WI38 (cell line): ENCODE measurements at regions not wholly inside any gene's neighbourhood (a gene's known extent, or its start where the extent isn't known, plus 50 kb on each side); places are given as distances from the start of the nearest gene placed in this dataset.

Experiments
- H3K4me3 ChIP-seq: 2 replicates; pipeline ENCODE4 v1.5.1; 2011; ENCODE audit warnings: low read depth, mild to moderate bottlenecking, control low read depth, low read length
- TF ChIP-seq, protein P1 (sequence below): IDR thresholded peaks from 2 replicates; pipeline ENCODE4 v1.5.1; 2012; ENCODE audit warnings: low read depth, mild to moderate bottlenecking, control low read depth, low read length

DNA sequence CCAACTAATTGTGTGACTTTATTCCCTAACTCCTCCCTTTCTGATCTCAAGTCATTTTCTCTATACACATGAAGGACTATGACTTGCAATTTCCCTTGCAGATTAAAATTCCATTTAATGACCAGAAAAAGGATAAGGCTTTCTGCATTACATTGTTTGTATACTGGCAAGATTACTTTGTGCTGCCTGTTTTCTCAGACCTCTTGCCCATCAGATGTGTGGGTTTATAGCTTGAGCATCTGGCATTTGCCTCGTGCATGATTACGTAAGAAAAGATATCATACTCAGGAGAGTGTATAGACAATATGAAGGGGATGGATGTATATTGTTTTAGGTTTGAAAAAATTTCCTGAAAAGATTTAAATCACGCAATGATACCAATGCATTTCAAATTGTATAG lies 593.8 kb upstream of the SLIT2 start:
- TF ChIP-seq, protein P1, sequence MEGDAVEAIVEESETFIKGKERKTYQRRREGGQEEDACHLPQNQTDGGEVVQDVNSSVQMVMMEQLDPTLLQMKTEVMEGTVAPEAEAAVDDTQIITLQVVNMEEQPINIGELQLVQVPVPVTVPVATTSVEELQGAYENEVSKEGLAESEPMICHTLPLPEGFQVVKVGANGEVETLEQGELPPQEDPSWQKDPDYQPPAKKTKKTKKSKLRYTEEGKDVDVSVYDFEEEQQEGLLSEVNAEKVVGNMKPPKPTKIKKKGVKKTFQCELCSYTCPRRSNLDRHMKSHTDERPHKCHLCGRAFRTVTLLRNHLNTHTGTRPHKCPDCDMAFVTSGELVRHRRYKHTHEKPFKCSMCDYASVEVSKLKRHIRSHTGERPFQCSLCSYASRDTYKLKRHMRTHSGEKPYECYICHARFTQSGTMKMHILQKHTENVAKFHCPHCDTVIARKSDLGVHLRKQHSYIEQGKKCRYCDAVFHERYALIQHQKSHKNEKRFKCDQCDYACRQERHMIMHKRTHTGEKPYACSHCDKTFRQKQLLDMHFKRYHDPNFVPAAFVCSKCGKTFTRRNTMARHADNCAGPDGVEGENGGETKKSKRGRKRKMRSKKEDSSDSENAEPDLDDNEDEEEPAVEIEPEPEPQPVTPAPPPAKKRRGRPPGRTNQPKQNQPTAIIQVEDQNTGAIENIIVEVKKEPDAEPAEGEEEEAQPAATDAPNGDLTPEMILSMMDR = no peak

DNA sequence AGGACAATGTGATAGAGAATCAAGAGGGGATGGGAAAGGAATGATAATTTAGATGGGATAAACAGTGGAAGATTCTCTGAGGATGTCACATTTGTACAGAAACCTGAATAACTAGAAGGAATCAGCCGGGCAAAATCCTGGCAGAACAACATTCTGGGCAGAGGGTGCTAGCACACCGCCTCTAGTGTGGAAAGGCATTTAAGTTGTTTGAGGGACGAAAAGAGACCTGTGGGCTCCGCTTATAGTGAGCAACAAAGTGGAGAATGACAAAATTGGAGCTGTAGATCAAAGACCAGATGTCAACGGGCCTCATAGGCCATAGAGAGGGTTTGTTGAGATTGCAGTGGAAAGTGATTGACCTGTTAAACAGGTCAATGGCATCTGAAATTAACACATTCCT lies 596.0 kb upstream of the SLIT2 start:
- no peak overlapping the region for H3K4me3 ChIP-seq
- TF ChIP-seq, protein P1 = no peak

More for the DNA sequence above, 593.8 kb upstream of the SLIT2 start:
- no peak overlapping the region for H3K4me3 ChIP-seq

DNA sequence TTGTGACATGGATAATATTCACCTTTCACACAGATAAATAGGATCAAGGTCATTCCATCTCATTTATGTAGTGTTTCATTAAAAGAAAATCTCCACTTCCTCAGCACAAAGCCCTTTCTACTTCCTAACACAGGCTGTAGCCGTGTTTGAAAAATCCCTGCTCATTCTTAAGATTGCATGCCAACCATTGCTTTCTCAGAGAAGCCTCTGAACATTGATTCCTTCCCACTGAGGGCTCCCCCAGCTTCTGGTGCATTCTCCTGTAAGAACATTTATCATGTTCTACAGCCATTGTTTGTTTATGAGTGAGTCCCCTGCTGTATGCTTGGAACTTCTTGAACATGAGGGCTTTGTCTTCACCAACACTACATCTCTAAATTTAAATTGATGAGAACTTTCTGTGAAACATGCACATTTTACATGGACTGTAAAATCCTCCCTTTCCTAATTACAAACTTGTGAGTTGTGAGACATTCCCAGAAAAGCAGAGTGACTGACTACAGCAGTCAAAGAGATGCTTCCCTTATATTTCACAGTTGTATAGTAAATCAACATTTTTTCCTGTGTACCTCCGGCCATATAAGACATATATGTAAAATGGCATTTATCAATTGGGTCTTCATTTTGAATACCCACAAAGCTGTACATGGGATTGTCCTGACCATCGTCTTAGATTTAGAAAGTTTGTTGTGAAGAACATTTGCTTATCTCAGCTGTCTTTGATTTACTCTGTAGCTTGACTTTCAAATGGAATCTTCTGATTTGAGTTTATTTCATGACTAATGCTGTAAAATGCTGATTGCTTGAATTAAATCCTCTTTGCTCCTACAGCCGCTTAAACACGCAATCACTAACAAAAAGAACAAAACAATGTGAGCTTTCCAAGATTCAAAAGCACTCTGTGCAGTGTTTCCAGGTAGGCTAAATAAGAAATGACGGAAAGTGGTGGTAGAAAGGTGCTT lies 600.5 kb upstream of the SLIT2 start:
- TF ChIP-seq, protein P1 = no peak

DNA sequence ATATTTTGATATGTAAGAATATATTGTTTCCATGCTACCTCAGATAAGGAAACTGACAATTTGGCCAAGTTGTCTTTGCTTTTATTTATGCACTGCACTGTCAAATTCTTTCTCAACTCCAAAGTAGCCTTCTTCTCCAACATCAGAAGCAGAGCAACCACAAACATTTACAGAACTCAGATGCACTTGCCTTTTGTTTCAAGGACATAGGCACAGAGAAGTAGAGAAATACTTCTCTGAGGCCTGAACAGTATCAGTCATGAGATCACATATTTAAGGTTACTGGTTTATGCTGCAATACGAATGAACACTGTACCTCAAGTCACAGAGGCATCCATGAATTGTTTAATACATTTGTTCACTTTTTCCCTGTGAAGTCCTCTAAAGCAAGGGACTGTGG lies 606.1 kb upstream of the SLIT2 start:
- H3K4me3 ChIP-seq = no peak overlapping the region
- TF ChIP-seq, protein P1 = no peak

More for the DNA sequence above, 600.5 kb upstream of the SLIT2 start:
- no peak overlapping the region for H3K4me3 ChIP-seq

DNA sequence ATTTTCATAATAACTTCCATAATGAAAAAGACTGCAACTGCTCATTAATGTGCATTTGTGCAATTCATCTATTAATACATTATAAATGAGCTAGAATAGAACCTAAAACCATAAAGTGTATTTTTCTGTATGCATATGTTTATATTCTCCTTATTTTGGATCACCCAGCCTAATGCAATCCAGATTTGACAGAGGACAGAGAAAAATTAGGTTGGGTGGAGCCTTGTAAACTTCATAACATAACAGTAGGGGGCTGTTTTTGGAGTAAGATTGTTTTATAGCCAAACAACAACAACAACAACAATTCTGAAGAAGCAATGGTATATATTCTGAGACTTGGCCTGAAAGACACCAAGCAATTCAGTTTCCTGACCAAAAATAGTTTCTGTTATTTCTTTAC lies 615.3 kb upstream of the SLIT2 start:
- TF ChIP-seq, protein P1 = no peak
- H3K4me3 ChIP-seq = no peak overlapping the region

DNA sequence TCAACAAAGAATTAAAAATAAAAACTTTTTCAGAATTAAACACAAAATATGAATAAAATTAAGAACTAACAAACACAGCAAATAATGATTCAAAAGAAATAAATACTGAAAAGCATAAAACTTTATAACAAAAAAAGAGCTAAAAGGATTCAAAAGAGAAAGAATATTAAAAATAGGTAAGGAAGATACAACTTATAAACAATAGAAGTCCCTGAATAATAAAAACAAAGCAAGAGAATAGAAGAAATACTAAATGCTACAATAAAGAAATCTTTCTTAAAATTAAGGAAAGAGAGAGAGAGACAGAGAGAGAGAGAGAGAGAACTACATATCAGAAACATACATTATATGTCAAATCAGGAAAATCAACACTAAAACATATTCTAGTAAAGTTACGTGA lies 619.9 kb upstream of the SLIT2 start:
- TF ChIP-seq, protein P1 = no peak
- no peak overlapping the region for H3K4me3 ChIP-seq

DNA sequence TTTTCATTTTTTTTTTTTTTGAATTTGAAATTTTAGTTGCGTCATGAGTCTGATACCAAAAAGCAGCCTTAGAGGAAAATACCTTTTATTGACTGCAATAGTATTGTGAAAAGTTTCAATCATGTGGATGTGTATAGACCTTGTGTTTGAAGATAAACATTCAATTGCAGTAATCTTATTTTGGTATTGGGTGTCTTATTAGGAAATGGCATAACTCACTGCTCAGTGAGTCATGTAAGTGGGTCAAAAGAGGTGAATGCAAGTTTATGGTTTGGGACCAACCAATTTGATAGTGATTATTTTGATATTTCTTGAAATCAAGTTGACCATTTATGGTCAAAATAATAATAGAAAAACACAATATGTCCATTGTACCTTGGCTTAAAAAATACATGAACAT lies 627.8 kb upstream of the SLIT2 start:
- H3K4me3 ChIP-seq = no peak overlapping the region
- TF ChIP-seq, protein P1 = no peak
